ENCODE measurements at regions not wholly inside any gene's neighbourhood (a gene's known extent, or its start where the extent isn't known, plus 50 kb on each side); places are given as distances from the start of the nearest gene placed in this dataset.
"Not testable (repeated sequence)": the region's sequence is repeated elsewhere in the genome, so short reads cannot be mapped to it uniquely, and the experiment has no call there.

DNA sequence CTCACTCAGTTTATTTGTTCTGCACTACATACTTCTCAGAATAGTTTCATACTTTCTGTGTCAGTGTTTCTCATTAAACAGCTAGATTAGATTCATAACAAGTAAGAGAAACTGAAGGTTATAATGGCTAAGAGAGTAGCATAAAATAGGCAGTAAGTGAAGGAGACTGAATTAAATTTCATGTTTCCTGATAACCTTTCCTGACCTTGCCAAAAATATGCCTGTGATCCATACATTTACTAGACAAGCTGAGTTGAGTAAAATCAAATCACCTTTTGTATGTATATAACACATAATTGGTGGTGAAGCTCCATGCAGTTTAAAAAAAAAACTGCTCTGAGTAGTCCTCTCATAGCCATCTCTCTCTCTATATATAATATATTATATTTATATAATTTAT lies 545.3 kb upstream of the PCDH20 start:
- no peak for DNase-seq (ENCODE audit: low read depth, low spot score)

DNA sequence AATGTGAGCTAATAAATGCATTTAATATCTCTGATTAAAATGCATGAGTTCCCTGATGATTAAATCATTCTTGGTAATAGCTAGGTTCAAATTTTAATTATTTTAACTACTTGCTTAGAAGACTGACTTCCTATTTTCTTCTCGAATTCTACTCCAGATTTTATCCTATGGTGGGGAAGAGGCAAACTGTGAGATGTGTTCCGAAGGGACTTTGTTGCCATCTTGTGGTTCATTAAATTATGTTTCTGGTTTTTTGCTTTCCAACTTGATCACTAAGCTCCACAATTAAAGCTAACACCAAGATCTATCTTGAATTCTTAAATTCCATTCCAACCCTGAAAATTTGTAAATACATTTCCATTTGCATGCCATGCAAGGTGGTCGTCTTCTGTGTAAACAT lies 538.4 kb upstream of the PCDH20 start:
- DNase-seq (ENCODE audit: low read depth, low spot score), result no peak

DNA sequence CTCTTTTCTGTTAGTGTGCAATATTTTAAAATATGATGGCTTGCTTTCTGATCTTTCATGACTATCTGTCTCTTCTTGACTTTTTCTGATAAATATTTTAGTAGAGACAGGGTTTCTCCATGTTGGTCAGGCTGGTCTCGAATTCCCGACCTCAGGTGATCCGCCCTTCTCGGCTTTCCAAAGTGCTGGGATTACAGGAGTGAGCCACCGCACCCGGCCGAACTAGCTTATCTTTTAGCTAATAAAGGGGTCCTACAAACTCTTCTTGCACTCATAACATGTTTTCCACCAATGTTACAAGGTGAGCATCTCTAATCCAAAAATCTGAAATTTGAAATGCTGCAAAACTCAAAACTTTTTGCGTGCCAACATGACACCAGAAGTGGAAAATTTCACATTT lies 535.2 kb upstream of the PCDH20 start:
- no peak for DNase-seq (ENCODE audit: low read depth, low spot score)

DNA sequence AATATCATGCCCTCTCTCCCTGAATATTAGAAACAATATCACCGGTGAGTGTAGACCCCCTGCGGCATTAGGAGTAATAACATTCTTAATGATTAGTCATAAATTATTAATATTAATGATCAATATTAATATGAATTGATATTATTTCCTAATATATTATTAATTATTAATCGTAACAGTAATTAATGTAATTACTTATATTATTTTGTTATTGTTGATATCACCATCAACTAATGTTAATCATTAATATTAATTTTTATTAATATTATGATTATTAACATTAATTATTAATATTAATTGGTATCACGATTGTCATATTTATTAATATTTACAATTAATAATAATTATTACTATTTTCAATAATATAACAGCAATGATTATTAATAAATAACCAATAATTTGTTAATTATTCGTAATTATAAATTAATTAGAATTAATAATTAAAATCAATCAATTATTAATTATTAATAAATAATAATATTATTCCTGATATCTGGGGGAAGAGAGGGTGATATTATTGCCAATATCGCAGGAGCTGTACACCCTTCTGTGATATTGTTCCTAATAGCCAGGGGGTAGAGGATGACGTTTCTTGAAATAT lies 528.8 kb upstream of the PCDH20 start:
- no peak for DNase-seq (ENCODE audit: low read depth, low spot score)

DNA sequence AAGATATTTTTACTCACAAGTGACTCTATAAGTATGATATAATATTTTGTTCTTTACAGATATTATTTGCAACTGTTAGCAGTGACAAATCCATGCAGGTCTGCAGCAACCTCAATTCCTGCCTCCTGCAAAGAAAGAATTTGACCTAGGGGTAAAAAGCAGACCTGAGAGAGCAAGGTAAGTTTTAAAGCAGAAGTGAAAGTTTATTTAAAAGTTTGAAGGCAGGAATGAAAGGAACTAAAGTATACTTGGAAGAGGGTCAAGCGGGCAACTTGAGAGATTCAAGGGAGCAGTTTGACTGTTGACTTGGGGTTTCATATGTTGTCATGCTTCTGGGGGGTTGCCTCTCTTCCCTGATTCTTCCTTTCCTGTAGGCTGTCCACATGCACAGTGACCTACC lies 520.1 kb upstream of the PCDH20 start:
- DNase-seq (ENCODE audit: low read depth, low spot score), result no peak

DNA sequence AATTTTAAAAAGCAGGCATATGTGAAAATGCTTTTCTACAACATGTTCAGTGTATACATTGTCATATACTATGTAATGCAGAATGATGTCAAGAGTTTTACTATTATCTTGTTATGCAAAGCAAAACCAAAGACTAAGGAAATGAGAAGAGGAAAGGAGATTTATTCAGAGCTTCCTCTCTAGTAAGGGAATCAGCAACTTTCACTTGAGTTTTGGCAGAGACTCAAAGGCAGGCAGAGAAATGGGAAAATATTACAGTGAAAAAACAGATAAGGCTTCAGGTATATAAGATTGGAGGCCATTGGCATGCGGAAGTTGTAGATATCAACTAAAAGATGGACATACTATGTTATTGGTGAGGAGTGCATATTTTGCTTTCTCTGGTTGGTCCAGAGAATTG lies 512.0 kb upstream of the PCDH20 start:
- no peak for DNase-seq (ENCODE audit: low read depth, low spot score)

DNA sequence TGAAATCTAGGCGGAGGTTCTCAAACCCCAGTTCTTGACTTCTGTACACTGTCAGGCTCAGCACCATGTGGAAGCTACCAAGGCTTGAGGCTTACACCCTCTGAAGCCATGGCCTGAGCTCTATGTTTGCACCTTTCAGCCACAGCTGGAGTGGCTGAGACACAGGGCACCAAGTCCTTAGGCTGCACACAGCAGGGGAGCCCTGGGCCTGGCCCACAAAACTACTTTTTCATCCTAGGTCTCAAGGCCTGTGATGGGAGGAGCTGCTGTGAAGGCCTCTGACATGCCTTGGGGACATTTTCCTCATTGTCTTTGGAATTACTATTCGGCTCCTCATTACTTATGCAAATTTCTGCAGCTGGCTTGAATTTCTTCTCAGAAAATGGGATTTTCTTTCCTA lies 503.2 kb upstream of the PCDH20 start:
- DNase-seq (ENCODE audit: low read depth, low spot score), result no peak

DNA sequence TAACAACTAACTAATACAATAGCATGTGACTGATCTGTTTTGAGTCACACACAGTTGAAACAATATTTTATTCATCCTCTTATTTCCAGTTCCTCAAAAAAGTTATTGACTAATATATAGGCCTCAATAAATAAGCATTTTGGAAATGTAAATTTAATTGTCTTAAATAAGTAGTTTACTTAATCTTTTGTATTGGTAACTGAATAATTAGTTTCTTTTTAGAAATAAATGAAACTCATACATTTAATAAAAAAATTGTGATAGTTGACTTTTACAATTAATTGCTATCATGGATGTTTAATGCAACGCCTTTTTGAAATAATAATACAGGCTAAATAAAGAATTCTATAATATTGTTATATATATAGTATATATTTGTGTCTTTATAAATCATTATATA lies 500.8 kb upstream of the PCDH20 start:
- no peak for DNase-seq (ENCODE audit: low read depth, low spot score)

DNA sequence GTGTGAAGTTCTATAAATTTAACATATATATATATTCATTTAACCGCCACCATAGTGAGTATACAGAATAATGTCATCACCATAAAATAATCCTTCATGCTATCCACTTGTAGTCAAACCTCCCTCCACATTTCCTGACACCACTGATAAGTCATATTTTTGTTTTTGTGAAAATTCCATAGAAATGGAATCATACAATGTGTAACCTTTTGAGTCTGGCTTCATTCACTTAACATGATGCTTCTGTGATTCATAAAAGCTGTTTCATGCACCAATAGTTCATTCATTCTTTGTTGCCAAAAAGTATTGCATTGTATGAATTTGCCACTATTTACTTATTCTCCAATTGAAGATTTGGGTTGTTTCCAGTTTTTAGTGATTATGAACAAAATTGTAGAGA lies 497.5 kb upstream of the PCDH20 start:
- DNase-seq (ENCODE audit: low read depth, low spot score), result no peak

DNA sequence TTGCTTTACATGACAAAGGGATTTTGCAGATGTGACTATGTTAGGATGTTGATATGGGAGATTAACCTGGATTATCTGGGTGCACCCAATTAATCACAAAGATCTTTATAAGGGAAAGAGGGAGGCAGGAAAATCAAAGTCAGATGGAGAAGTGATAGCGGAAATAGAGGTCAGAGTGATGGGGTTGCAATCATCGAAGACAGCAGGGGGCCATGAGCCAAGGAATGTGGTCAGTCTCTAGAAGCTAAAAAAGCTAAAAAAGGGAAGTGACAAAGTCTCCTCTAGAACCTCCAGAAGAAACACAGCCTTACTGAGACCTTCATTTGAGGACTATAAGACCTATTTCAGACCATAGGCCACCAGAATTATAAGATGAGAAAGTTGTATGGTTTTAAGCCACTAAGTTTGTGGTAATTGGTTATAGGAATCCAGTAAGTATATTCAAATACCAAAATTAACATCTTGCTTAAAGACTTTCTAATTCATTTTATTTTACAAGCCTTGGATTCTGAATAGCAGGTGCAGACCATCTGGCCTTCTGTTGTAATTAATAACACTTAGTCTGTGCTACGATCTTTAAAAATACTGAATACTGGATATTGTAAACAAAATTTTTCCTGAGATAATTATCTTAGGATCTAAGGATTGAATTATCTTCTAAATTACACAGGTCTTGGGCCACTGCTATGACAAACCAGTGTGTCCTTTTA lies 493.4 kb upstream of the PCDH20 start:
- no peak for DNase-seq (ENCODE audit: low read depth, low spot score)

DNA sequence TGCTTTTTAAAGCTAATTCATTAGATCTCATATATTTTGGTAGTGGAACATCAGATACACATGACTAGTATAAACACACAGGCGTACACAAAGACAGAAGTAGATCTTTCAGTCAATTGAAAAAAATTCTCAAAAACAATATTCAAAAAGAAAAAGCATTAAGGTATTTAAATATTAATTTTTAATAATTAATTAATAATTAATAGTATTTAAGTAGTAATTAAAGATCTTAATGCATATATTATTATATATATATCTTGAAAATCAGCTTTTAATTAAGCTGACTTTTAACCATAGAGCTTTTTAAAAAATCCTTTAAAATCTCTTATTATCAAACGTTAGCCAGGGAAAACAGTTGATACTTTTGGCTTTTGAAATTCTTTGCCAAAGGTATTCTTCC lies 489.4 kb upstream of the PCDH20 start:
- DNase-seq (ENCODE audit: low read depth, low spot score), result no peak

DNA sequence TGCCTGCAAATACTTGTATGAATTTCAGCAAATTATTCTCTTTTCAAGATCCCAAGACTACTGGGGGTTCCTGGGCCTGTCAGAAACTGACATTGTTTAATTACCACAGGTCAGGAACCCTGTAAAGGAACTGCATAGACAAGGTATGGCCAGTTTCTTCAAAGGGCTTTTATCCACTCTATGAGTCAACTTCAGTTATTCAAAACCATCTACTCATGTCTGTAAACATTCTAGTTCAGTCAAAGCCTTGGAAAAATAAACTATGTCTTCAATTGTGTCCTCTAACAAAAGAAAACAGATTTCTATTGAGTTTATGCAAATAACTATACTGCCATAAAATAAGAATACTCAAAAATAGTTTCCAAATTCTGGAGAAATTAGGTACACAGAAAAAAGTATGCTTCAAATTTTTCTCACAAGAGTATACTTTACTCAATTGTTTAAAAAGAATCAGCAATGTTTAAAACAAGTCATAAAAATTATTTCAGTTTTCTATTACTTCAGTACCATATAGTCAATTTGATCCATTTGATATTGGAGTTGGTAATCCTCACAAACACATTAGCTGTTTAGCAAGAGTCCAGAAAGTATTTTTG lies 486.4 kb upstream of the PCDH20 start:
- no peak for DNase-seq (ENCODE audit: low read depth, low spot score)

DNA sequence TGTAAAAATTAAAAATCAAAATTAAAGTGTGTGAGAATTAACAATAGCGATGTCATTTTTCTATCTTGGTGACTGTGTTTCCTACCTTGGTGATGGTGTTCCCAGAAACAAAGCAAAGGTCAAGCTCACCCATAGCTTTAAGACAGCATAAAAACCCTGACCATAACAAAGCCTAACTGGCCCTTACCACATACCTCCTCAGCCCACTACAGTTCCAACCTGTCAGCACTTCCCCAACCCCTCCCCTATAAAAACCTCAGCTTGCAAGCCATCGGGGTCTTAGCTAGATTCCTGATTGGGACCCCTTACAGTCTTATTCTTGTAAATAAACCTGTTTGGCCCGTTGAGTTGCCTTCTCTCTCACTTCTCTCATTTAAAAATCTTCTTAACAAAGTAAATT lies 484.4 kb upstream of the PCDH20 start:
- no peak for DNase-seq (ENCODE audit: low read depth, low spot score)

DNA sequence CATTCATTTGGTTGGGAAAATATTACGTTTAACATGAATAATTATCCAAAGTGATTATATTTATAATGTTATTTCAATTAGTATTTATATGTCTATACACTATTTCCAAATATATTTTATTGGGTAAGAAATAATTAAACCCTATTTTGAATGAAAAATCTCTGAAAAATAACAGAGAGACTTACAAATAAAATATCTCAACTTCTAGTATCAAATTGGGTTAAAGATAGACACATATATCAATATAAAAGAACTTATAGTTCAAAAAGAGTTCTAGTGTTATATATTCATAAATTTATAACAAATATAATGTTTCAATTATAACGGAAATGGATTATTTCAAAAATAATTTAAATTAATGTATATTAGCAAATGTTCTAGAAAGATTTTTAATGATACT lies 482.6 kb upstream of the PCDH20 start:
- DNase-seq (ENCODE audit: low read depth, low spot score), result no peak

DNA sequence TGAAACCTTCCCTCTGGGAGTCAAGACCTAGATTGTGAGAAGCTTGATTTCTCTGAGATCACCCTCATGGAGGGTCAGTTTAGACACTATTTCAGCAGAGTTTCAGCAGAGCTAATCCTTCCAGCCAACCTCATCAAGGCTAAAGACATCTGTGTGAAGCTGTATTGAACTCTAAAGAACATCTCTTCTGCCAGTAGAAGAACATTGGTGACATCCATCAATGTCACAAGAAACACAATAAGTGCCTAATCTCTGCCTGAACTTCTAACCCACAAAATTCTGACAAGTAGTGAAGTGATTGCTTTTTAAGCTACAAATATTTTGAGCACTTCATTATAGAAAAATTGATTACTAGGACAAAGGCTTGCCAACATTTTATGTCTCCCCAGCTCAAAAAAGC lies 475.8 kb upstream of the PCDH20 start:
- DNase-seq (ENCODE audit: low read depth, low spot score), result no peak

DNA sequence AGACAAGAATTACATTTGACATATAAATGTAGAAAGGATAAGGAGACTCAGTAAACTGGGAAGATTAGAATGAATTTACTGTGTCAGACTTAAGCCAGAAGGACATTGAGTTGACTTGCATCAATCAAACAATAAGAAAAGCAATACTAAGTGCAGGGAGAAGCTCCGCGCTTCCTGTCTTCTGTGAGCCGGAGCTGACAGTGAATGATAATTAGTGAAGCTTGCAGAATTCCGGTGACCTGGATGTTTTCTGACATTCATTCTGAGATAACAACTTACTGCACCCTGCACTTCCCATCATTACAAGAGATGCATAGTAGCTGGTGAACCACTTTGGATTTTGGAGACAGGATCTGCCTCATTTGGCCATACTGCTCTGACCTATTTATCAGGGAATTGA lies 469.2 kb upstream of the PCDH20 start:
- DNase-seq (ENCODE audit: low read depth, low spot score), result no peak

DNA sequence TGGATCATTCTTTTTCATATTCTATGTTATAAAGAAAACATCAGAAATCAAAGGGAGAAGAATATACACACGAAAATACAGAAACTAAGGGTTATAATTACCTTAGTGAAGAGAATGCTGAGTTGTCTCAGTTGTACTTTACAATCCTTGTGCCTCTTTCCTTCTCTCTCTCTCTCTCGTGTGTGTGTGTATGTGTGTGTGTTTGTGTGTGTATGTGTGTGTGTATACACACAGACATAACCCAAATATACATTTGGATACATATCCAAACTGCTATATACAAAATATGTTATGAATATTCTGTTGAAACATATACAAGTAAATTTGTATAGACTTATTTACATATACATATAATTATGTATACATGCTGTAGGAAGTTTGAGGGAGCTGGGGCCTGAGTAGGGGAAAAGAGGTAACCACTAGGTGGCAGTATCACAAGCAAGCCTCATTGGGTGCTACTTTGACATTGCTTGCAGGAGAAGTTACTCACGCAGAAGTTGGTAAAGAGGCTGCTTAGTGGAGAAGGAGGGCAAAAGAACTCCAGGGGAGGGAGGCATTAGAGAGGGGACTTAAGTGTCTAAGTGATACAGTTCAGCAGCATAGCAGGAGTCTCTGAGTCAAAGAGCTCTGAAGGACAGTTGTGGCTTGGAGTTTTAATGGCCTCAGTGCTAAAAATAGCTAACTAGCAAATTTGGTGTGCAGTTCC lies 465.1 kb upstream of the PCDH20 start:
- no peak for DNase-seq (ENCODE audit: low read depth, low spot score)

DNA sequence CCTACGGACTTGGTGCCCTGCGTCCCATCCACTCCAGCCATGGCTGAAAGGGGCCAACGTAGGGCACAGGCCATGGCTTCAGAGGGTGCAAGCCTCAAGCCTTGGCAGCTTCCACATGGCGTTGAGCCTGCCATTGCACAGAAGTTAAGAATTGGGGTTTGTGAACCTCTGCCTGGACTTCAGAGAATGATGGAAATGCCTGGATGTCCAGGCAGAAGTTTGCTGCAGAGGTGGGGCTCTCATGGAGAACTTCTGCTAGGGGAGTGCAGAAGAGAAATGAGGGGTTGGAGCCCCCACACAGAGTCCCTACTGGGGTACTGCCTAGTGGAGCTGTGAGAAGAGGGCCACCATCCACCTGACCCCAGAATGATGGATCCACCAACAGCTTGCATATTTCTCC lies 462.9 kb upstream of the PCDH20 start:
- DNase-seq (ENCODE audit: low read depth, low spot score), result not testable (repeated sequence)

DNA sequence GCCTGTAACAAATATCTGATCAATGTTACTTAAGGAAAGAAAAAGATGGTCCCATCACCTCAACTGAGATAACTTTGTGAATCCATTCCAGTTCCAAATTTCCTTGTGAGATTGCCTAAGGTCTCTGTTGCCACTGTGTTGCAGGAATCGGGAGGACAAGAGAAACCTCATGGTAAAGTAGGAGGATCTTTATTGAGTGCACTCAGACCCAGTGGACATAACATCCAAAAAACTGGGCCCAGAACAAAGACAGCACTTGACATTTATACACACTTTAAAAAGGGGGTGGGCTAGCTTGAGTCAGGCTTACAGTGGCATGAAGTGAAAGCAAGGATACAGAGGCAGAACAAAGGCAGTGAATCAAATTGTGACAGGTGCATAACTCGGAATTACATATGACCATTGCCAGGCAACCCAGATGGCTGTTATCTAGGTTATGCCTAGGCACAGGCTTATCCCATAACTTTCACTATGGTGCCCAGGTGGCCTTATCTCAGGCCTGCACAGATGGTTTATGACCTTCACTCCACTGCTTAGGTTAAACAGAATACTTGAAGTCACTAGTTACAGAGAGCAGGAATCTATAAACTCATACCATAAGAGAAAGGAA lies 459.4 kb upstream of the PCDH20 start:
- no peak for DNase-seq (ENCODE audit: low read depth, low spot score)

DNA sequence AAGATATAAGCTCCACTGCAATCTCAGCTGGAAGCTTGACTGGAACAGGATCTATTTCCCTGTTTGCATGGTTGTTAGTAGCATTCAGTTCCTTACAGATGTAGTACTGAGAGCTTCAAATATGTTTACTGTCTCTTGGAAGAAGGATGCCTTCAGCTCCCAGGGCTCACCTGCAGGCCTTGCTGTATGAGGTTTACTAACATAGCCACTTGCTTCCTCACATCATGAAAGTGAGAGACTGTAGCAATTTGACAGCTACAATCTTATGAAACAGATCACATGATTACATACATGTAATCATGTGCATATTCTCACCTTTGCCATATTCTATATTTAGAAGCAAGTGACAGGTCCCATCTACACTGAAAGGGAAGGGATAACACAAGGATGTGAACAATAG lies 458.1 kb upstream of the PCDH20 start:
- DNase-seq (ENCODE audit: low read depth, low spot score), result no peak

DNA sequence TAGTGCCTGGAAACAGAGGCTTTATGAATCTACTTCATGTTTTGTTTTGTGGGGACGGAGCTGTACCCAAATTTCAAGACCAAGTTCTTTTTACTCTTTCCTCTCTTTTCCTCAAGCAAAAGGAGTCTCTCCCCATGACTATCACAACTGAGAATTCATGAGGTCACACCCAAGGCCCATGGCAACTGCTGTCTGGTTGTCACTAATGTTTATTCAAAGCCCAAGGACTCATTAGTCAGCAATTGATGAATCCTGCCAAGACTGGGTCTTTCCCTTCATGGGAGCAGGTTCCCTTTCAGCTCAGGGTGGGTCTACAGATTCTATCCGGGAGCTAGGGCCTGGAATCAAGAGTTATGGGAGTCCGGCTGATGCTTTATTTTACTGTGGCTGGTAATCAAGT lies 441.5 kb upstream of the PCDH20 start:
- DNase-seq (ENCODE audit: low read depth, low spot score), result no peak

DNA sequence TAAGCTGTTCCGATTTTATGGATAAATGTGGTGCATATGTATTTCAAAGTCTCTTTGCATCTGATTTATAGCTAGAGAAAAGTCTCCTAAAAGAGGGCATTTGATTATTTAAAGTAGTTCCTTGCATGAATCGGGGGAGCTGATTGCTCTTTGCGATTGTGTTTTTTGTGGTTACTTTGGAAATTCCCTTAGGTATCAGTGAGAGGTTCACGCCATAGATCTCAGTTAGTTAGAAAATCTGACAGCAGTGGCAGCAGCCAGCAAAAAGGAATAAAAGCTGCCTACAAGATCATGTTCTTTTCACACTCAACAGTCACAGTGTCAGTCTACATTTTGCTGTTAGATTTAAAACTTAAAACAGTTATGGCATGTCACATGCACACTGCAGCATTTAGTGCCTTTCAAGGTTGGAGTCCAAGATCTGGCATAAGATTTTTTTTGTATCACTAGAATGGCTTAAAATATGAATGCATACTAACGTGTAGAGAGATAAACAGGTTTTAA lies 436.5 kb upstream of the PCDH20 start:
- no peak for DNase-seq (ENCODE audit: low read depth, low spot score)

Measured in smooth muscle cell of the brain vasculature (primary cell).